Endothelial cell of umbilical vein (primary cell): ENCODE measurements at regions not wholly inside any gene's neighbourhood (a gene's known extent, or its start where the extent isn't known, plus 50 kb on each side); places are given as distances from the start of the nearest gene placed in this dataset.

Experiments used
- CTCF ChIP-seq, 2 donors: IDR thresholded peaks; 1 replicate in 1 of 2; 2 replicates in 1 of 2; pipeline ENCODE4 v1.5.1; 2011; ENCODE audit warnings: low read length in 2 of 2, mild to moderate bottlenecking in 2 of 2, moderate library complexity in 2 of 2, control low read depth in 1 of 2, inconsistent platforms in 1 of 2, low read depth in 1 of 2; ENCODE audit not compliant: insufficient read depth in 1 of 2; ENCODE audit errors: extremely low read depth in 1 of 2
- EZH2 ChIP-seq: IDR thresholded peaks from 2 replicates; pipeline ENCODE4 v1.6.1; 2012; ENCODE audit warnings: borderline replicate concordance, low read depth, mild to moderate bottlenecking, moderate library complexity, low read length, inconsistent platforms; ENCODE audit not compliant: severe bottlenecking
- FOS ChIP-seq: IDR thresholded peaks from 2 replicates; pipeline ENCODE4 v1.6.1; 2011; ENCODE audit warnings: mild to moderate bottlenecking, low read length, moderate library complexity, borderline replicate concordance; ENCODE audit not compliant: insufficient read depth
- GATA2 ChIP-seq: IDR thresholded peaks from 2 replicates; pipeline ENCODE4 v1.7.0; 2011; ENCODE audit warnings: low read depth, mild to moderate bottlenecking, moderate library complexity, mixed read lengths, low read length; ENCODE audit not compliant: insufficient read length, insufficient read depth
- MAX ChIP-seq: IDR thresholded peaks from 2 replicates; pipeline ENCODE4 v1.6.1; 2011; ENCODE audit not compliant: insufficient read depth, insufficient read length
- POLR2A ChIP-seq: IDR thresholded peaks from 2 replicates; pipeline ENCODE4 v1.6.1; 2012; ENCODE audit warnings: low read depth, mild to moderate bottlenecking, control low read depth, low read length
- POLR2AphosphoS5 ChIP-seq: IDR thresholded peaks from 2 replicates; pipeline ENCODE4 v1.6.1; 2012; ENCODE audit warnings: low read depth, mild to moderate bottlenecking, control low read depth, low read length, moderate library complexity; ENCODE audit not compliant: insufficient read depth

- TF ChIP-seq CTCF (IDR thresholded peaks at IDR 0.05; ENCODE audit: extremely low read depth in 1 of 2, insufficient read depth in 1 of 2, low read depth in 1 of 2, low read length in 2 of 2) (no peak), POLR2AphosphoS5 (no peak), POLR2A (no peak), FOS (no peak), EZH2 (no peak), MAX (no peak), GATA2 (no peak)
Measured at GRCh38 chr3:105988540-105989212, 119.9 kb upstream of the CBLB start.
